ENCODE measurements at regions not wholly inside any gene's neighbourhood (a gene's known extent, or its start where the extent isn't known, plus 50 kb on each side); places are given as distances from the start of the nearest gene placed in this dataset.

- 84 to 100% methylated on average over 1 to 4 of the region's 4 CpGs for WGBS, 2 experiments (ENCODE audit: insufficient coverage in 1 of 2, insufficient read length in 1 of 2)
- H3K27me3 ChIP-seq (ENCODE audit: control insufficient read depth, insufficient read depth, low read length, poor library complexity, severe bottlenecking), result no peaks in the 10 kb centered on the region
- no peaks in the 10 kb centered on the region for H3K36me3 ChIP-seq (ENCODE audit: control insufficient read depth, insufficient read depth, low read length)
- no peak overlapping the region for H3K4me3 ChIP-seq (ENCODE audit: low read length)
- no peak overlapping the region for H3K9ac ChIP-seq (ENCODE audit: extremely low read depth, low read length, poor library complexity, severe bottlenecking)
- Mint-ChIP-seq H3K4me3 (no peak overlapping the region), H3K4me1 (peaks cover 19% of the 10 kb centered on the region), H3K36me3 (ENCODE audit: low read depth) (no peaks in the 10 kb centered on the region), H3K27ac (no peak overlapping the region), H3K9me3 (peaks cover 8% of the 10 kb centered on the region), H3K27me3 (ENCODE audit: insufficient read depth) (peaks cover 39% of the 10 kb centered on the region)
- H3K4me1 ChIP-seq (ENCODE audit: control insufficient read depth, insufficient read depth, low read length), result peaks cover 9% of the 10 kb centered on the region
- DNase-seq, result no peak
- H3K27ac ChIP-seq (ENCODE audit: low read depth, low read length), result no peak overlapping the region
- H3K9me3 ChIP-seq (ENCODE audit: control insufficient read depth, low read length), result peaks cover 10% of the 10 kb centered on the region
- no peak for TF ChIP-seq CTCF (conservative IDR thresholded peaks at IDR 0.05)
Observed at GRCh38 chr12:105858981-105859710, 279.6 kb downstream of the NUAK1 start.

- H3K36me3 ChIP-seq (ENCODE audit: control insufficient read depth, insufficient read depth, low read length), result no peaks in the 10 kb centered on the region
- H3K9me3 ChIP-seq (ENCODE audit: control insufficient read depth, low read length), result peaks cover 10% of the 10 kb centered on the region
- Mint-ChIP-seq H3K36me3 (ENCODE audit: low read depth) (no peaks in the 10 kb centered on the region), H3K9me3 (peaks cover 8% of the 10 kb centered on the region), H3K27me3 (ENCODE audit: insufficient read depth) (peaks cover 40% of the 10 kb centered on the region), H3K27ac (no peak overlapping the region), H3K4me3 (no peak overlapping the region), H3K4me1 (peaks cover 19% of the 10 kb centered on the region)
- peaks cover 9% of the 10 kb centered on the region for H3K4me1 ChIP-seq (ENCODE audit: control insufficient read depth, insufficient read depth, low read length)
- DNase-seq, result peak; percentile 55
- no peak overlapping the region for H3K27ac ChIP-seq (ENCODE audit: low read depth, low read length)
- TF ChIP-seq CTCF (conservative IDR thresholded peaks at IDR 0.05), result no peak
- no peak overlapping the region for H3K9ac ChIP-seq (ENCODE audit: extremely low read depth, low read length, poor library complexity, severe bottlenecking)
- no peak overlapping the region for H3K4me3 ChIP-seq (ENCODE audit: low read length)
- whole genome bisulfite sequencing, 2 experiments (ENCODE audit: insufficient coverage in 1 of 2, insufficient read length in 1 of 2), result 55 to 61% methylated on average over 1 to 3 of the region's 3 CpGs
- H3K27me3 ChIP-seq (ENCODE audit: control insufficient read depth, insufficient read depth, low read length, poor library complexity, severe bottlenecking), result no peaks in the 10 kb centered on the region
Observed at GRCh38 chr12:105860561-105861207, 278.1 kb downstream of the NUAK1 start.

- WGBS, 2 experiments (ENCODE audit: insufficient coverage in 1 of 2, insufficient read length in 1 of 2), result 65 to 89% methylated on average over 1 to 2 of the region's 2 CpGs
- Mint-ChIP-seq H3K27me3 (ENCODE audit: insufficient read depth) (peaks cover 40% of the 10 kb centered on the region), H3K27ac (no peak overlapping the region), H3K4me3 (no peak overlapping the region), H3K9me3 (peaks cover 8% of the 10 kb centered on the region), H3K36me3 (ENCODE audit: low read depth) (no peaks in the 10 kb centered on the region), H3K4me1 (peaks cover 19% of the 10 kb centered on the region)
- Histone ChIP-seq H3K27ac (ENCODE audit: low read depth, low read length) (no peak overlapping the region), H3K4me1 (ENCODE audit: control insufficient read depth, insufficient read depth, low read length) (peaks cover 9% of the 10 kb centered on the region), H3K36me3 (ENCODE audit: control insufficient read depth, insufficient read depth, low read length) (no peaks in the 10 kb centered on the region), H3K4me3 (ENCODE audit: low read length) (no peak overlapping the region), H3K9me3 (ENCODE audit: control insufficient read depth, low read length) (peaks cover 10% of the 10 kb centered on the region), H3K27me3 (ENCODE audit: control insufficient read depth, insufficient read depth, low read length, poor library complexity, severe bottlenecking) (no peaks in the 10 kb centered on the region), H3K9ac (ENCODE audit: extremely low read depth, low read length, poor library complexity, severe bottlenecking) (no peak overlapping the region)
- DNase-seq, result no peak
- no peak for TF ChIP-seq CTCF (conservative IDR thresholded peaks at IDR 0.05)
Observed at GRCh38 chr12:105861227-105861626, 277.5 kb downstream of the NUAK1 start.

All from endodermal cell (in vitro differentiated cells).